ENCODE measurements at regions not wholly inside any gene's neighbourhood (a gene's known extent, or its start where the extent isn't known, plus 50 kb on each side); places are given as distances from the start of the nearest gene placed in this dataset.
"Not testable (repeated sequence)": the region's sequence is repeated elsewhere in the genome, so short reads cannot be mapped to it uniquely, and the experiment has no call there.

- H3K4me1 ChIP-seq (ENCODE audit: control insufficient read depth in 2 of 2, insufficient read depth in 2 of 2, low read length in 2 of 2); H3K4me3 ChIP-seq (ENCODE audit: low read length in 2 of 2); H3K27ac ChIP-seq (ENCODE audit: low read depth in 2 of 2, low read length in 2 of 2); H3K36me3 ChIP-seq (ENCODE audit: control insufficient read depth in 2 of 2, insufficient read depth in 2 of 2, low read length in 2 of 2); H3K27me3 ChIP-seq (ENCODE audit: control insufficient read depth in 2 of 2, insufficient read depth in 2 of 2, low read length in 2 of 2); H3K9me3 ChIP-seq (ENCODE audit: control insufficient read depth in 2 of 2, low read length in 2 of 2); H3K9ac ChIP-seq (ENCODE audit: low read depth in 1 of 2, low read length in 2 of 2): not testable (repeated sequence)
Measured at GRCh38 chr2:91511166-91511565, 2819.7 kb downstream of the RPIA start.

GRCh38 chr2:91515966-91516365 is 2824.5 kb downstream of the RPIA start:
- not testable (repeated sequence) for H3K9me3 ChIP-seq (ENCODE audit: control insufficient read depth in 2 of 2, low read length in 2 of 2); H3K27me3 ChIP-seq (ENCODE audit: control insufficient read depth in 2 of 2, insufficient read depth in 2 of 2, low read length in 2 of 2); H3K27ac ChIP-seq (ENCODE audit: low read depth in 2 of 2, low read length in 2 of 2); H3K36me3 ChIP-seq (ENCODE audit: control insufficient read depth in 2 of 2, insufficient read depth in 2 of 2, low read length in 2 of 2); H3K4me3 ChIP-seq (ENCODE audit: low read length in 2 of 2); H3K9ac ChIP-seq (ENCODE audit: low read depth in 1 of 2, low read length in 2 of 2); H3K4me1 ChIP-seq (ENCODE audit: control insufficient read depth in 2 of 2, insufficient read depth in 2 of 2, low read length in 2 of 2)

- not testable (repeated sequence) for H3K36me3 ChIP-seq (ENCODE audit: control insufficient read depth in 2 of 2, insufficient read depth in 2 of 2, low read length in 2 of 2); H3K27me3 ChIP-seq (ENCODE audit: control insufficient read depth in 2 of 2, insufficient read depth in 2 of 2, low read length in 2 of 2); H3K4me3 ChIP-seq (ENCODE audit: low read length in 2 of 2); H3K9me3 ChIP-seq (ENCODE audit: control insufficient read depth in 2 of 2, low read length in 2 of 2); H3K9ac ChIP-seq (ENCODE audit: low read depth in 1 of 2, low read length in 2 of 2); H3K4me1 ChIP-seq (ENCODE audit: control insufficient read depth in 2 of 2, insufficient read depth in 2 of 2, low read length in 2 of 2); H3K27ac ChIP-seq (ENCODE audit: low read depth in 2 of 2, low read length in 2 of 2)
Measured at GRCh38 chr2:91516669-91517068, 2825.2 kb downstream of the RPIA start.

GRCh38 chr2:91517846-91518245 is 2826.4 kb downstream of the RPIA start:
- H3K4me3 ChIP-seq (ENCODE audit: low read length in 2 of 2); H3K27ac ChIP-seq (ENCODE audit: low read depth in 2 of 2, low read length in 2 of 2); H3K4me1 ChIP-seq (ENCODE audit: control insufficient read depth in 2 of 2, insufficient read depth in 2 of 2, low read length in 2 of 2); H3K36me3 ChIP-seq (ENCODE audit: control insufficient read depth in 2 of 2, insufficient read depth in 2 of 2, low read length in 2 of 2); H3K9ac ChIP-seq (ENCODE audit: low read depth in 1 of 2, low read length in 2 of 2); H3K27me3 ChIP-seq (ENCODE audit: control insufficient read depth in 2 of 2, insufficient read depth in 2 of 2, low read length in 2 of 2); H3K9me3 ChIP-seq (ENCODE audit: control insufficient read depth in 2 of 2, low read length in 2 of 2): not testable (repeated sequence)

- not testable (repeated sequence) for H3K36me3 ChIP-seq (ENCODE audit: control insufficient read depth in 2 of 2, insufficient read depth in 2 of 2, low read length in 2 of 2); H3K4me1 ChIP-seq (ENCODE audit: control insufficient read depth in 2 of 2, insufficient read depth in 2 of 2, low read length in 2 of 2); H3K4me3 ChIP-seq (ENCODE audit: low read length in 2 of 2); H3K9me3 ChIP-seq (ENCODE audit: control insufficient read depth in 2 of 2, low read length in 2 of 2); H3K9ac ChIP-seq (ENCODE audit: low read depth in 1 of 2, low read length in 2 of 2); H3K27ac ChIP-seq (ENCODE audit: low read depth in 2 of 2, low read length in 2 of 2); H3K27me3 ChIP-seq (ENCODE audit: control insufficient read depth in 2 of 2, insufficient read depth in 2 of 2, low read length in 2 of 2)
Measured at GRCh38 chr2:91518361-91518981, 2827.0 kb downstream of the RPIA start.

GRCh38 chr2:91519359-91519758 is 2827.9 kb downstream of the RPIA start:
- H3K4me1 ChIP-seq (ENCODE audit: control insufficient read depth in 2 of 2, insufficient read depth in 2 of 2, low read length in 2 of 2); H3K27ac ChIP-seq (ENCODE audit: low read depth in 2 of 2, low read length in 2 of 2); H3K4me3 ChIP-seq (ENCODE audit: low read length in 2 of 2); H3K27me3 ChIP-seq (ENCODE audit: control insufficient read depth in 2 of 2, insufficient read depth in 2 of 2, low read length in 2 of 2); H3K9ac ChIP-seq (ENCODE audit: low read depth in 1 of 2, low read length in 2 of 2); H3K9me3 ChIP-seq (ENCODE audit: control insufficient read depth in 2 of 2, low read length in 2 of 2); H3K36me3 ChIP-seq (ENCODE audit: control insufficient read depth in 2 of 2, insufficient read depth in 2 of 2, low read length in 2 of 2): not testable (repeated sequence)

GRCh38 chr2:91519914-91520313 is 2828.4 kb downstream of the RPIA start:
- H3K4me3 ChIP-seq (ENCODE audit: low read length in 2 of 2); H3K9ac ChIP-seq (ENCODE audit: low read depth in 1 of 2, low read length in 2 of 2); H3K9me3 ChIP-seq (ENCODE audit: control insufficient read depth in 2 of 2, low read length in 2 of 2); H3K4me1 ChIP-seq (ENCODE audit: control insufficient read depth in 2 of 2, insufficient read depth in 2 of 2, low read length in 2 of 2); H3K27ac ChIP-seq (ENCODE audit: low read depth in 2 of 2, low read length in 2 of 2); H3K36me3 ChIP-seq (ENCODE audit: control insufficient read depth in 2 of 2, insufficient read depth in 2 of 2, low read length in 2 of 2); H3K27me3 ChIP-seq (ENCODE audit: control insufficient read depth in 2 of 2, insufficient read depth in 2 of 2, low read length in 2 of 2): not testable (repeated sequence)

- H3K36me3 ChIP-seq (ENCODE audit: control insufficient read depth in 2 of 2, insufficient read depth in 2 of 2, low read length in 2 of 2); H3K27ac ChIP-seq (ENCODE audit: low read depth in 2 of 2, low read length in 2 of 2); H3K9me3 ChIP-seq (ENCODE audit: control insufficient read depth in 2 of 2, low read length in 2 of 2); H3K4me1 ChIP-seq (ENCODE audit: control insufficient read depth in 2 of 2, insufficient read depth in 2 of 2, low read length in 2 of 2); H3K27me3 ChIP-seq (ENCODE audit: control insufficient read depth in 2 of 2, insufficient read depth in 2 of 2, low read length in 2 of 2); H3K9ac ChIP-seq (ENCODE audit: low read depth in 1 of 2, low read length in 2 of 2); H3K4me3 ChIP-seq (ENCODE audit: low read length in 2 of 2): not testable (repeated sequence)
Measured at GRCh38 chr2:91520523-91520922, 2829.1 kb downstream of the RPIA start.

GRCh38 chr2:91520972-91521535 is 2829.6 kb downstream of the RPIA start:
- not testable (repeated sequence) for H3K4me3 ChIP-seq (ENCODE audit: low read length in 2 of 2); H3K27me3 ChIP-seq (ENCODE audit: control insufficient read depth in 2 of 2, insufficient read depth in 2 of 2, low read length in 2 of 2); H3K9ac ChIP-seq (ENCODE audit: low read depth in 1 of 2, low read length in 2 of 2); H3K36me3 ChIP-seq (ENCODE audit: control insufficient read depth in 2 of 2, insufficient read depth in 2 of 2, low read length in 2 of 2); H3K4me1 ChIP-seq (ENCODE audit: control insufficient read depth in 2 of 2, insufficient read depth in 2 of 2, low read length in 2 of 2); H3K9me3 ChIP-seq (ENCODE audit: control insufficient read depth in 2 of 2, low read length in 2 of 2); H3K27ac ChIP-seq (ENCODE audit: low read depth in 2 of 2, low read length in 2 of 2)

GRCh38 chr2:91521944-91522343 is 2830.5 kb downstream of the RPIA start:
- H3K27ac ChIP-seq (ENCODE audit: low read depth in 2 of 2, low read length in 2 of 2); H3K4me1 ChIP-seq (ENCODE audit: control insufficient read depth in 2 of 2, insufficient read depth in 2 of 2, low read length in 2 of 2); H3K9me3 ChIP-seq (ENCODE audit: control insufficient read depth in 2 of 2, low read length in 2 of 2); H3K9ac ChIP-seq (ENCODE audit: low read depth in 1 of 2, low read length in 2 of 2); H3K4me3 ChIP-seq (ENCODE audit: low read length in 2 of 2); H3K27me3 ChIP-seq (ENCODE audit: control insufficient read depth in 2 of 2, insufficient read depth in 2 of 2, low read length in 2 of 2); H3K36me3 ChIP-seq (ENCODE audit: control insufficient read depth in 2 of 2, insufficient read depth in 2 of 2, low read length in 2 of 2): not testable (repeated sequence)

GRCh38 chr2:91522877-91523276 is 2831.4 kb downstream of the RPIA start:
- H3K36me3 ChIP-seq (ENCODE audit: control insufficient read depth in 2 of 2, insufficient read depth in 2 of 2, low read length in 2 of 2); H3K9ac ChIP-seq (ENCODE audit: low read depth in 1 of 2, low read length in 2 of 2); H3K27me3 ChIP-seq (ENCODE audit: control insufficient read depth in 2 of 2, insufficient read depth in 2 of 2, low read length in 2 of 2); H3K27ac ChIP-seq (ENCODE audit: low read depth in 2 of 2, low read length in 2 of 2); H3K4me1 ChIP-seq (ENCODE audit: control insufficient read depth in 2 of 2, insufficient read depth in 2 of 2, low read length in 2 of 2); H3K4me3 ChIP-seq (ENCODE audit: low read length in 2 of 2); H3K9me3 ChIP-seq (ENCODE audit: control insufficient read depth in 2 of 2, low read length in 2 of 2): not testable (repeated sequence)
